OCI-LY7 (cell line): ENCODE measurements at regions not wholly inside any gene's neighbourhood (a gene's known extent, or its start where the extent isn't known, plus 50 kb on each side); places are given as distances from the start of the nearest gene placed in this dataset.

ENCODE experiments used
- BruUV-seq: library from RNA; stranded (reverse); fragments of 400-500 nt; replicated peaks from 2 replicates; lab custom pipeline; 2021; lab: Mats Ljungman, UMichigan
- CTCF ChIA-PET: fragments of 300-600 bp; sonication (Branson Sonifier 250); formaldehyde crosslinking; loops from one replicate; lab custom pipeline; 2022; ENCODE audit warnings: antibody characterized with exemption; ENCODE audit not compliant: unreplicated experiment; lab: Charles Lee
- POLR2A ChIA-PET: fragments of 300-600 bp; sonication (Branson Sonifier 250); formaldehyde crosslinking; loops from one replicate; lab custom pipeline; 2022; ENCODE audit warnings: antibody characterized with exemption; lab: Charles Lee
- DNase-seq: peaks from one replicate; pipeline ENCODE4 v3.0.0-alpha.2; 2015; ENCODE audit warnings: low spot score
- H2AFZ ChIP-seq: fragments of 200-600 bp; sonication (generic), shearing (Covaris generic); 2 replicates; pipeline ENCODE4 v1.6.1; 2014; ENCODE audit warnings: mild to moderate bottlenecking, antibody characterized with exemption, low read length, moderate library complexity
- H3K27ac ChIP-seq: fragments of 200-600 bp; sonication (generic); 2 replicates; pipeline ENCODE4 v1.5.1; 2014; ENCODE audit warnings: mixed run types, low read depth, mild to moderate bottlenecking, moderate library complexity, low read length, inconsistent platforms; ENCODE audit not compliant: poor library complexity, severe bottlenecking
- H3K36me3 ChIP-seq: fragments of 200-600 bp; sonication (generic); 2 replicates; pipeline ENCODE4 v1.6.1; 2014; ENCODE audit warnings: mild to moderate bottlenecking, antibody characterized with exemption, low read length, moderate library complexity, mixed read lengths; ENCODE audit not compliant: insufficient read depth
- H3K4me1 ChIP-seq: fragments of 200-600 bp; sonication (generic); 2 replicates; pipeline ENCODE4 v1.5.1; 2014; ENCODE audit warnings: mild to moderate bottlenecking, low read length; ENCODE audit not compliant: insufficient read depth, poor library complexity, severe bottlenecking
- H3K4me2 ChIP-seq: fragments of 200-600 bp; sonication (generic); 2 replicates; pipeline ENCODE4 v1.6.1; 2014; ENCODE audit warnings: mild to moderate bottlenecking, low read length
- H3K4me3 ChIP-seq: fragments of 200-600 bp; sonication (generic); 2 replicates; pipeline ENCODE4 v1.5.1; 2014; ENCODE audit warnings: mild to moderate bottlenecking, low read depth, low read length; ENCODE audit not compliant: poor library complexity, severe bottlenecking
- H3K79me2 ChIP-seq: fragments of 200-600 bp; sonication (generic); 2 replicates; pipeline ENCODE4 v1.6.1; 2016; ENCODE audit warnings: low read depth, mild to moderate bottlenecking, low read length, moderate library complexity, mixed read lengths; ENCODE audit not compliant: insufficient read depth
- H3K9me2 ChIP-seq: fragments of 200-600 bp; sonication (generic); 2 replicates; pipeline ENCODE4 v1.6.1; 2016; ENCODE audit warnings: mild to moderate bottlenecking, low read length, mixed read lengths; ENCODE audit not compliant: insufficient read depth
- H3K9me3 ChIP-seq: fragments of 200-600 bp; sonication (generic); 2 replicates; pipeline ENCODE4 v1.6.1; 2014; ENCODE audit warnings: mild to moderate bottlenecking, mixed run types, low read length, mixed read lengths
- H4K20me1 ChIP-seq: fragments of 200-600 bp; sonication (generic); 2 replicates; pipeline ENCODE4 v1.6.1; 2014; ENCODE audit warnings: mild to moderate bottlenecking, antibody characterized with exemption, low read length, moderate library complexity, mixed read lengths; ENCODE audit not compliant: insufficient read depth
- EZH2phosphoT487 ChIP-seq: fragments of 200-600 bp; sonication (generic); IDR thresholded peaks from 2 replicates; pipeline ENCODE4 v1.6.1; 2018; ENCODE audit warnings: low read depth, borderline replicate concordance, mild to moderate bottlenecking, mixed run types, antibody characterized with exemption, low read length, moderate library complexity, mixed read lengths
- intact Hi-C: fragments of 100-400 bp; cut with micrococcal nuclease; formaldehyde crosslinking; loops from one replicate; pipeline ENCODE4 v1.10.0; 2022; ENCODE audit not compliant: unreplicated experiment
- TF ChIP-seq, protein P1 (sequence below): fragments of 200-600 bp; sonication (generic); conservative IDR thresholded peaks from 2 replicates; pipeline ENCODE4 v1.5.1; 2014; ENCODE audit warnings: mild to moderate bottlenecking, antibody characterized with exemption, low read length, moderate library complexity, mixed read lengths

DNA sequence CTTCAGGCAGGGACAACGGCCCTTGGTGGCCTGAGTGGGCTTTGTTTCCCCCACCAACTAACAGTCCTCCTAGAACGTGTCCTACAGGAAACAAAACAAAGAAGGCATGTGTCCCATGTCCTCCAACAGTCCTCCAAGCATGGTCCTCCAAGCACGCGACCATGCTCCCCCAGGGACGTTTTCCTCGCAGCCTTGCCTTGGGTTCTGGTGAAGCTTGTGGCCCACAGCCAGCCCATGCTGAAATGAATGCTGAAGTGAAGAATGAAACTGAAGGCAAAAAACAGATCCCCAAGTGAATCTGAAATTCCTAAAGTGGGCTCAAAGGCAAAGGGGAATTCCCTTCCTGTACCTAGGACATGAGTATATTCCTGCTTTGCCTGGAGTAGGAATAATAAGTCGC lies 176.6 kb downstream of the JCAD start:
- POLR2A ChIA-PET: no interaction called here
- Histone ChIP-seq H3K4me2 (no peak overlapping the region), H3K4me1 (no peaks in the 10 kb centered on the region), H3K9me3 (no peaks in the 10 kb centered on the region), H4K20me1 (no peaks in the 10 kb centered on the region), H3K27ac (no peak overlapping the region), H3K9me2 (no peaks in the 10 kb centered on the region), H3K36me3 (no peaks in the 10 kb centered on the region), H2AFZ (no peak overlapping the region), H3K79me2 (no peaks in the 10 kb centered on the region), H3K4me3 (no peak overlapping the region)
- DNase-seq: no peak
- intact Hi-C loops: no loop called here
- CTCF ChIA-PET: no interaction called here
- BruUV-seq: no TSS peak
- no peak for TF ChIP-seq EZH2phosphoT487
- TF ChIP-seq, protein P1, sequence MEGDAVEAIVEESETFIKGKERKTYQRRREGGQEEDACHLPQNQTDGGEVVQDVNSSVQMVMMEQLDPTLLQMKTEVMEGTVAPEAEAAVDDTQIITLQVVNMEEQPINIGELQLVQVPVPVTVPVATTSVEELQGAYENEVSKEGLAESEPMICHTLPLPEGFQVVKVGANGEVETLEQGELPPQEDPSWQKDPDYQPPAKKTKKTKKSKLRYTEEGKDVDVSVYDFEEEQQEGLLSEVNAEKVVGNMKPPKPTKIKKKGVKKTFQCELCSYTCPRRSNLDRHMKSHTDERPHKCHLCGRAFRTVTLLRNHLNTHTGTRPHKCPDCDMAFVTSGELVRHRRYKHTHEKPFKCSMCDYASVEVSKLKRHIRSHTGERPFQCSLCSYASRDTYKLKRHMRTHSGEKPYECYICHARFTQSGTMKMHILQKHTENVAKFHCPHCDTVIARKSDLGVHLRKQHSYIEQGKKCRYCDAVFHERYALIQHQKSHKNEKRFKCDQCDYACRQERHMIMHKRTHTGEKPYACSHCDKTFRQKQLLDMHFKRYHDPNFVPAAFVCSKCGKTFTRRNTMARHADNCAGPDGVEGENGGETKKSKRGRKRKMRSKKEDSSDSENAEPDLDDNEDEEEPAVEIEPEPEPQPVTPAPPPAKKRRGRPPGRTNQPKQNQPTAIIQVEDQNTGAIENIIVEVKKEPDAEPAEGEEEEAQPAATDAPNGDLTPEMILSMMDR: no peak

DNA sequence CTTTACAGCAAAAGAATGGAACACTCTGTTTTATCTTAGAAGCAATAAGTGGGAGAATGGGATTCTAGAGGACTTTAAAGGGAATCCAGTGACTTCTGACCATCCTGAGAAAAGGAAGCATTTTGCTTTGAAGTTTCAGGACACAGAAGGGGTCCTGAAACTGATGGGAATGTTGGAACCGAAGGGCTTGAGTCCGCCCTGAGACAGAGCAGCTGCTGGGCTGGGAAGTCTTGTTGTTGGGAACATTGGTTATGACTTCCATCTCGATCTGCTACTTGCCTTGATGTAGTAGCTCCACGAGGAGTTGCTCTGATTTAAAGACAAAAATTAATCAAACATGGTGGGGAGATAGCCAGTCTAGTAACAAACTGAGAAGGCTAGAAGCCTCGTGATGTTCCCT lies 177.6 kb downstream of the JCAD start:
- no peak for TF ChIP-seq EZH2phosphoT487
- TF ChIP-seq, protein P1: no peak
- CTCF ChIA-PET: no interaction called here

DNA sequence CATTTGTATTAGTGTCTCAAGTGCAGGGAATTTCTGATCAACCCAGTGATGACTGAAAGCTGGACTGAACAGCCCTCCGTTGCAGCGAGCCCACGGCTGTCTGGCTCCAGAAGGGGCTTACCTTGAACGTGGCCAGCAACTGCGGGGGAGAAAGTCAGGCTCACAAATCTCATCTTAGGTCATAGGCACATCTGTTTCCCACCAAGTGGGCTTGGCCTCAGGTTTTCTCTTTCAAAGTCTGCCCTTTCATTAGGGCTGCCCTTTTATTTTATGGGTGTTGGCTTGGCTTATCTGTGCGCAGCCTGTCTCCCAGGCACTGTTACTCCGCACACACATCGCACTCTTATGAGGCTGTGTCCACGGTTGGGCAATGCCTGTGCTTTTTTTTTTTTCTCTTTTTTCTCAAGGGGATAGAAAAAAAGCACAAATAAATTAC lies 178.0 kb downstream of the JCAD start:
- no peak overlapping the region for H3K27ac ChIP-seq
- no peak for DNase-seq
- H3K4me3 ChIP-seq: no peak overlapping the region
- H3K36me3 ChIP-seq: no peaks in the 10 kb centered on the region
- intact Hi-C loops: no loop called here
- BruUV-seq: no TSS peak
- no peak for TF ChIP-seq EZH2phosphoT487
- TF ChIP-seq, protein P1: no peak
- CTCF ChIA-PET: no interaction called here
- POLR2A ChIA-PET: interaction anchor here (0.8 kb wide), 1 partner anchor 15 kb away, joined by 3 read pairs; no protein-coding TSS in a partner anchor
- no peak overlapping the region for H2AFZ ChIP-seq
- H4K20me1 ChIP-seq: no peaks in the 10 kb centered on the region
- no peaks in the 10 kb centered on the region for H3K9me2 ChIP-seq
- no peaks in the 10 kb centered on the region for H3K4me1 ChIP-seq
- no peaks in the 10 kb centered on the region for H3K9me3 ChIP-seq
- H3K4me2 ChIP-seq: no peak overlapping the region
- H3K79me2 ChIP-seq: no peaks in the 10 kb centered on the region

More for the DNA sequence above, 177.6 kb downstream of the JCAD start:
- H3K9me3 ChIP-seq: no peaks in the 10 kb centered on the region
- H3K36me3 ChIP-seq: no peaks in the 10 kb centered on the region
- DNase-seq: no peak
- intact Hi-C loops: no loop called here
- no peaks in the 10 kb centered on the region for H4K20me1 ChIP-seq
- H3K4me1 ChIP-seq: no peaks in the 10 kb centered on the region
- H3K4me3 ChIP-seq: no peak overlapping the region
- no peak overlapping the region for H2AFZ ChIP-seq
- POLR2A ChIA-PET: interaction anchor here (0.8 kb wide), 1 partner anchor 16 kb away, joined by 3 read pairs; no protein-coding TSS in a partner anchor
- H3K27ac ChIP-seq: no peak overlapping the region
- no peak overlapping the region for H3K4me2 ChIP-seq
- BruUV-seq: no TSS peak
- no peaks in the 10 kb centered on the region for H3K9me2 ChIP-seq
- no peaks in the 10 kb centered on the region for H3K79me2 ChIP-seq
